ENCODE measurements at regions not wholly inside any gene's neighbourhood (a gene's known extent, or its start where the extent isn't known, plus 50 kb on each side); places are given as distances from the start of the nearest gene placed in this dataset.

DNA sequence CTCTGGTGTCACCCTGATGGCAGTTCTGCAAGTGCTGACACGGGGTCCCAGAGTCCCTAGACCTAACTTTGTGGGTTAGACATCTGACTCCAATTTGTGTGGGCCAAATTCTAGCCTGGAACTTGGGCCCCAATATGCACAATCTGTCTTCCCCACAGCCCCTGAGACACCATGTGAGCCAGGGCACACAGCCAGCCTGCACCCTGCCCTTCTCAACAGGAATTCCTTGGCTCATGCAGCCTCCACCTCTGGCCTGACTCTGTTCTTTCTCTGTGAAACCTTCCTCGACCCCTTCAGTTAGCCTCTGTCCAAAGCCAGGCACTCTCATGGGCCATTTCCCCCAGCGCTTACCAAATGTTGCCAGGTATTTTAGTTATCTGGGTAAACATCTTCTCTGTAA lies 59.1 kb upstream of the POU2AF1 start:
- no peak for TF ChIP-seq CTCF (IDR thresholded peaks at IDR 0.05; ENCODE audit: borderline replicate concordance, extremely low read depth, low read length, poor library complexity, severe bottlenecking)
- TF ChIP-seq EZH2 (IDR thresholded peaks at IDR 0.05; ENCODE audit: borderline replicate concordance, low read depth, low read length, severe bottlenecking), result no peak
